GM23248 (cell line): ENCODE measurements at regions not wholly inside any gene's neighbourhood (a gene's known extent, or its start where the extent isn't known, plus 50 kb on each side); places are given as distances from the start of the nearest gene placed in this dataset.

Source experiments
- EZH2 ChIP-seq: fragments of 200-600 bp; sonication (generic); IDR thresholded peaks from 2 replicates; pipeline ENCODE4 v1.6.1; 2018; ENCODE audit warnings: antibody characterized with exemption, mild to moderate bottlenecking; ENCODE audit not compliant: insufficient read depth, poor library complexity, severe bottlenecking
- EZH2phosphoT487 ChIP-seq: fragments of 200-600 bp; sonication (generic); IDR thresholded peaks from 2 replicates; pipeline ENCODE4 v1.6.1; 2018; ENCODE audit warnings: antibody characterized with exemption, moderate library complexity, mild to moderate bottlenecking, low read depth; ENCODE audit not compliant: insufficient read depth

DNA sequence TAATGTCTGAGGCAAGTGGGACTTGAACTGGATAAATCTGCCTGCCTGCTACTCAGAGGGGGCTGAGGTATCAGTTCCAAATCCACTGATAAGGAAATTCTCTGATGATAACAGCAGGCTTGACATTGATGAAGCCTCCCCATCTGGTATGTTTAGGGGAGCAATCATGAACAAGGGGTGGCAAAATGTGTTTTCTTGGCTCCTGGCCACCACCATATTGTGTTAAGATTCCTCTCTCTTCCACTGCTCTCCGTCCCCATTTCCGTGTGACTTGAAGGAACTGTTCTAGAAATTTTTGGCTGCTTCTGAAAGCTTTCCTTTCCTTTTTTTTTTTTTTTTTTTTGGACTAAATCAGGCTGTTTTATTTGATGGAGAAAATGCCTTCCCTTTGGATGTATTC, 335.3 kb upstream of the NRSN1 start:
- TF ChIP-seq EZH2 (no peak), EZH2phosphoT487 (no peak)
